ENCODE measurements at regions not wholly inside any gene's neighbourhood (a gene's known extent, or its start where the extent isn't known, plus 50 kb on each side); places are given as distances from the start of the nearest gene placed in this dataset.
A peak's percentile ranks its signal among the peaks of the same experiment; 100 is the strongest.

DNA sequence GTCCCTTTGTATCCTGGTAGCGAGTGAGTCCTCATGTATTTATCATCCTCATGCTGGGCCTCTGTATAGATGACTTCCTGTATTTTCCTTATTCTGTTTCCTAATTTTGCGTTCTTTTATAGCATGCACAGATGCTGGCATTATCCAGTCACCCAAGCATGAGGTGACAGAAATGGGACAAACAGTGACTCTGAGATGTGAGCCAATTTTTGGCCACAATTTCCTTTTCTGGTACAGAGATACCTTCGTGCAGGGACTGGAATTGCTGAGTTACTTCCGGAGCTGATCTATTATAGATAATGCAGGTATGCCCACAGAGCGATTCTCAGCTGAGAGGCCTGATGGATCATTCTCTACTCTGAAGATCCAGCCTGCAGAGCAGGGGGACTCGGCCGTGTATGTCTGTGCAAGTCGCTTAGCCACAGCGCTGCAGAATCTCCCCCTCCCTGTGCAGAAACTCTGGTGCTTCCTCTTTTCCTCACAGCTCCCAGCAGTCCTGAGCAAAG is 183.1 kb upstream of the PRSS58 start:
- Histone ChIP-seq H3K9me3 (ENCODE audit: control insufficient read depth, insufficient read depth, low read length) (0 out of 2 replicates have a peak, but pooled peaks cover 2% of the 10 kb centered on the region), H3K27me3 (ENCODE audit: control insufficient read depth, insufficient read depth, low read length) (no peaks in the 10 kb centered on the region), H3K36me3 (ENCODE audit: control insufficient read depth, insufficient read depth, low read length) (no peaks in the 10 kb centered on the region), H2AK5ac (ENCODE audit: low read depth, low read length) (peak overlapping the region; percentile 63; the same call in 1 of the 2 replicates), H3K18ac (ENCODE audit: low read depth, low read length) (peak overlapping the region; percentile 58; the same call in 1 of the 2 replicates), H4K20me1 (ENCODE audit: insufficient read depth, low read length) (no peaks in the 10 kb centered on the region), H3K14ac (replicated peaks; ENCODE audit: low read depth, low read length) (peak overlapping the region; percentile 92), H2BK5ac (ENCODE audit: low read depth, low read length, poor library complexity, severe bottlenecking) (peak overlapping the region; percentile 93), H3K56ac (ENCODE audit: extremely low read depth, insufficient read depth, low read length) (peak overlapping the region; percentile 68), H3K9me1 (ENCODE audit: insufficient read depth, low read length) (peaks cover 26% of the 10 kb centered on the region), H4K5ac (ENCODE audit: low read depth, low read length) (peak overlapping the region; percentile 63), H2AFZ (replicated peaks; ENCODE audit: low read length, poor library complexity) (peak overlapping the region; percentile 69), H3K9ac (ENCODE audit: low read depth, low read length) (no peak overlapping the region), H2BK20ac (ENCODE audit: low read depth, low read length) (peak overlapping the region; percentile 98), H3K27ac (ENCODE audit: insufficient read depth, low read length) (peak overlapping the region; percentile 73), H3K4me1 (ENCODE audit: control insufficient read depth, insufficient read depth, low read length) (peaks cover 14% of the 10 kb centered on the region), H4K8ac (ENCODE audit: low read depth in 2 of 2, low read length in 2 of 2) (peak overlapping the region; percentile 33 to 93), H4K91ac (ENCODE audit: insufficient read depth, low read depth, low read length) (peak overlapping the region; percentile 96), H2AK9ac (replicated peaks; ENCODE audit: low read depth, low read length, poor library complexity) (peak overlapping the region; percentile 13), H2BK15ac (ENCODE audit: low read depth, low read length) (peak overlapping the region; percentile 80; the same call in 2 of the 3 replicates), H3K4ac (ENCODE audit: low read depth, low read length) (peak overlapping the region; percentile 98), H3K4me3 (ENCODE audit: insufficient read depth, low read depth, low read length) (no peak overlapping the region), H3K4me2 (ENCODE audit: low read depth, low read length) (peak overlapping the region; percentile 62), H2BK120ac (ENCODE audit: low read depth, low read length) (peak overlapping the region; percentile 99), H3K23ac (ENCODE audit: low read depth, low read length) (peak overlapping the region; percentile 97), H3K79me1 (ENCODE audit: low read depth in 1 of 2, low read length in 2 of 2) (no peaks in the 10 kb centered on the region)
- CTCF ChIA-PET: interaction anchor here (0.8 to 3.9 kb wide), 3 partner anchors 16 to 42 kb away, joined by 3 to 16 read pairs (median 3); no protein-coding TSS in a partner anchor
- WGBS, 2 experiments (ENCODE audit: extremely low coverage in 2 of 2, insufficient read length in 1 of 2): 81% methylated on average over 3 of the region's 9 CpGs; no CpG with 5 or more reads in 1 of the 2 experiments
- dilution Hi-C loops (cut with HindIII; ENCODE audit: low sequenced_read_pairs, unreplicated experiment): no loop called here
- intact Hi-C loops (cut with micrococcal nuclease): no loop called here
- ATAC-seq (ENCODE audit: low read depth) (peak; percentile 48), DNase-seq (no peak)
- in situ Hi-C loops (cut with MboI; ENCODE audit: low sequenced_read_pairs): no loop called here
- no peak for TF ChIP-seq MXI1 (IDR thresholded peaks at IDR 0.05; ENCODE audit: borderline replicate concordance, low read depth, low read length)
- TF ChIP-seq MAZ (IDR thresholded peaks at IDR 0.05; ENCODE audit: borderline replicate concordance, low read depth, low read length): no peak
- no peak for TF ChIP-seq RAD21 (IDR thresholded peaks at IDR 0.05; ENCODE audit: low read length)
- TF ChIP-seq RFX5 (IDR thresholded peaks at IDR 0.05; ENCODE audit: low read depth, low read length): no peak
- TF ChIP-seq FOS (IDR thresholded peaks at IDR 0.05; ENCODE audit: low read depth, low read length): no peak
- no peak for TF ChIP-seq POLR2A (IDR thresholded peaks at IDR 0.05; ENCODE audit: low read depth, low read length)
- no peak for TF ChIP-seq SMC3 (IDR thresholded peaks at IDR 0.05; ENCODE audit: low read depth, low read length)
- TF ChIP-seq, protein P1, sequence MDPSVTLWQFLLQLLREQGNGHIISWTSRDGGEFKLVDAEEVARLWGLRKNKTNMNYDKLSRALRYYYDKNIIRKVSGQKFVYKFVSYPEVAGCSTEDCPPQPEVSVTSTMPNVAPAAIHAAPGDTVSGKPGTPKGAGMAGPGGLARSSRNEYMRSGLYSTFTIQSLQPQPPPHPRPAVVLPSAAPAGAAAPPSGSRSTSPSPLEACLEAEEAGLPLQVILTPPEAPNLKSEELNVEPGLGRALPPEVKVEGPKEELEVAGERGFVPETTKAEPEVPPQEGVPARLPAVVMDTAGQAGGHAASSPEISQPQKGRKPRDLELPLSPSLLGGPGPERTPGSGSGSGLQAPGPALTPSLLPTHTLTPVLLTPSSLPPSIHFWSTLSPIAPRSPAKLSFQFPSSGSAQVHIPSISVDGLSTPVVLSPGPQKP (IDR thresholded peaks at IDR 0.05; ENCODE audit: borderline replicate concordance, low read depth, low read length): no peak
- TF ChIP-seq CHD1 (IDR thresholded peaks at IDR 0.05; ENCODE audit: low read depth, low read length): no peak
- no TSS peak for BruUV-seq (replicated peaks)
- POLR2A ChIA-PET (ENCODE audit: unreplicated experiment): no interaction called here
